HG03571 (cell line): ENCODE measurements at regions not wholly inside any gene's neighbourhood (a gene's known extent, or its start where the extent isn't known, plus 50 kb on each side); places are given as distances from the start of the nearest gene placed in this dataset.

ENCODE experiments used
- ATAC-seq: cut with Tn5 transposase; IDR thresholded peaks from one replicate; pipeline ENCODE4 v1.9.1; 2021; ENCODE audit not compliant: unreplicated experiment

DNA sequence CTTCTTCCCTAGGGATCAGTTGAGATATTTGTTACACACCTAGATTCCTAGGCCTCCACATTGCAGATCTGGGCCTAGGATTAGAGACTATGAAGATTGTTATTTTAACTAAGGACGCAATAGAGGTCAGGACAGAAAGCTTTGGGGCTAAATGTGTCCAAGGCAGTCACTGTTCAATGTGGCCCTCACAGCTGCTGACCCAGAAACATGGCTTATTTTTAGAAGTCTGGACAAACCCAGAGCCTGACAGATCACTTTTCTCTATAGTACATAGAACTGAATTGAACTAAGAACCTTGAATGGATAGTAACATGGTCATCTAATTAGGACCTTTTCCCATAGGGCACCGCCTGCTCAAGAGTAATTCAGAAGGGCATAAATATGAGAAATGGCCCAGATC is 146.6 kb upstream of the AUTS2 start:
- ATAC-seq = no peak

DNA sequence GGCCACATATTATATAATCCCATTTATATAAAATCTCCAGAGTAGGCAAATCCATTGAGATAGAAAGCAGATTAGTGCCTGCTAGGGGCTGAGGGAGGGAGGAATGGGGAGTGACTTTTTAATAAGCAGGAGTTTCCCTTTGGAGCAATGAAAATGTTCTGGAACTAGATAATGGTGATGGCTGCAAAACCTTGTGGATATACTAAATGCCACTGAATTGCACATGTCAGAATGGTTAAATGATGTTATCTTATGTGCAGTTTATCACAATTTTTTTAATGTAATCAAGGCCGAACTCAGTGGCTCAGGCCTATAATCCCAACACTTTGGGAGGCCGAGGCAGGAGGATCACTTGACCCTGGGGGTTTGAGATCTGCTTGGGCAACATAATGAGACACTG is 145.5 kb upstream of the AUTS2 start:
- no peak for ATAC-seq

DNA sequence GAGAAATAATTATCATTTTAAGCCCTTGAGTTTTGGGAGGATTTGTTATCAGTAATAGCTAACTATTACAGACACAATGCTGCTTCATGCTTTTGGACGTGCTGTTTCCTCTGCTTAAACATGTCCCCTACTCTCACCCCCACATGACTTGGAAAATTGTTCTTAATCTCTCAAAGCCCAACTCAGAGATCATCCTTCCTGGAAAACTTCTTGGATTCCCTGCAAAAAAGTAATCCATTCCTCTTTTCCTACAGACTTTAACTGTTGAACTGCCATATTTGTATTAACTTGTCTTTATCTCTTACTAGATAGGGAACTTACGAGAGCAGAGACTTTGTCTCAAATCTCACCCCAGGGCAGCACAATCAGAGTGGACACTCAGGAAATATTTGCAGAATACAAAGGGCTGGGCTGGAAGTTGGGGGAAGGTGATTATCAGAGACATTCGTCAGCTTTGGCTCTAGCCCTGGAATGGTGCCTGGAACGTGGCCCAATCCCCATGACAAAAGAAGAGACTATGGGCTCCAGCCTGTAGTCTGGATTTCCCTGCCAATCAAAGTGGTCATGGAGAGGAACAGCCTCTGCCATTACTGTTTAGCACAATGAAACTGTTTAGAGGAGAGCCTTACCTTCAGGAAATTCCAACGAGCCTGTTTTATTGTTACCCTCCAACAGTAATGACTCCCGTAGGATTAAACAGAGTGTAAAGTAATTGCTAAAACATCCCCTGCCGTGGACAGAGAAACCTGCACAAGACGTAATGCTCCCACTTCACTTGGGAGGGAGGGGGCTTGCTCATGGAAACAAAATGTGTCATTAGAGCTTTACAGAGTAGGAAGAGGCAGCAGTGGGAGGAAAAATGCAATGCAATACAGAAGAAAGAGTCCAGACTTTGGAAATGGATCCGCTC is 140.4 kb upstream of the AUTS2 start:
- ATAC-seq = no peak

DNA sequence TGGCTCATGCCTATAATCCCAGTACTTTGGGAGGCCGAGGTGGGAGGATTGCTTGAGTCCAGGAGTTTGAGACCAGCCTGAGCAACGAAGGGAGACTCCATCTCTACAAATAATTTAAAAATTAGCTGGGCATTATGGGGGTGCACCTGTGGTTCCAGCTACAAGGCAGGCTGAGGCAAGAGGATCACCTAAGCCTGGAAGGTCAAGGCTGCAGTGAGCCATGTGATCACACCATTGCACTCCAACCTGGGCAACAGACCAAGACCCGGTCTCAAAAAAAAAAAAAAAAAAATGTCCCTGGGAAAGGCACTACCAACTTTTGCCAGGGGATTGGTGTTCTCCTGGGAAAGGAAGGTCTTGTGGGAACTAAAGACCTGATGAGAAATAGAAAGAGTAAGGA is 134.2 kb upstream of the AUTS2 start:
- ATAC-seq = no peak

DNA sequence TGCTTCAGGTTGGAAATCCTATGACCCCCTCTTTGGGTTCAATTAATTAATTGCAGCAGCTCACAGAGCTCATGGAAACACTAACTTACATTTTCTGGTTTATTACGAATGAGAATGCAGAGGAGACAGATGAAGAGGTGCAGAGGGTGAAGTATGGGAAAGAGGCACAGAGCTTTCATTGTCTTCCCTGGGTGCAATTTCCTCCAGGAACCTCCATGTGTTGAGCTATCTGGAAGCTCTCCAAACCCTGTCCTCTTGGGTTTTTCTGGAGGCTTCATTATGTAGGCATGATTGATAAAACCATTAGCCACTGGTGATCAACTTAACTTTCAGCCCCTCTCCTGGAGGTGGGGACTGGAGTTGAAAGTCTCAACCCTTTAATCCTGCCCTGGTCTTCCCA is 133.0 kb upstream of the AUTS2 start:
- no peak for ATAC-seq

DNA sequence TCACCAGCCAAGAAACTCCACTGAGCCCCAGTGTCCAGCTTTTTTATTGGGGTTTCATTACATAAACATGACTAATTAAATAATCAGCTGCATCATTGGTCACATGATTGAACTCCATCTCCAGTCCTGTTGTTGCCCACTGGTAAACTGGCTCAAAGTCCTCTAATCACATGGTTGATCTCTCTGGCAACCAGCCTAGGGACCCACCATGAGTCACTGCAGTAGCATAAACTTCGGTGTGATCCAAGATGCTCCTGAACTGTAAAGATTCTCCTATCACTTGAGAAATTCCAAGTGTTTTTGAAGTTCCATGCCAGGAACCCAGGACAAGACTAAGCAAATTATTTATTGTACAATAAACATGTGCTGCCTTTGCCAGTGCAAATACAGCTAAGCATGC is 130.4 kb upstream of the AUTS2 start:
- no peak for ATAC-seq

DNA sequence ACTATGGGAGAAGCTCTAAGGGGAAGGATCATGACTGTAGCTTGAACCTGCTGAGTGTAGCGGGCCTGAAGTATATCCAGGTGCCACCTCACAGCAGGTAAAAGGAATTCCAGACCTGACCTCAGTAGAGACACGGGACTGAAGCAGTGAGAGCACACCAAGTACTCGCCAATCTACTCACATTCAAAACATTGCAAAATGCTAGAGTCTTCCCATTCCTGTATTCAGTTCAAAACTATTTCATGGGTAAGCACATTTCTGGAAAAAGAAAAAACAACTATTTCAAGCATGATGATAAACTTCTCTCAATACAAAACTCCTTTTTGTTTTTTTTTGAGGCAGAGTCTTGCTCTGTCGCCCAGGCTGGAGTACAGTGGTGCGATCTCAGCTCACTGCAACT is 121.9 kb upstream of the AUTS2 start:
- no peak for ATAC-seq

DNA sequence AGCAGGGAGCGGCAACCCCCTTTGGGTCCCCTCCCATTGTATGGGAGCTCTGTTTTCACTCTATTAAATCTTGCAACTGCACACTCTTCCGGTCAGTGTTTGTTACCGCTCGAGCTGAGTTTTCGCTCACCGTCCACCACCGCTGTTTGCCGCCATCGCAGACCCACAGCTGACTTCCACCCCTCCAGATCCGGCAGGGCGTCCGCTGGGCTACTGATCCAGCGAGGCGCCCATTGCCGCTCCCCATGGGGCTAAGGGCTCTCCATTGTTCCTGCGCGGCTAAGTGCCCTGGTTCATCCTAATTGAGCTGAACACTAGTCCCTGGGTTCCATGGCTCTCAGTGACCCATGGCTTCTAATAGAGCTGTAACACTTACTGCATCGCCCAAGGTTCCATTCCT is 115.6 kb upstream of the AUTS2 start:
- no peak for ATAC-seq

DNA sequence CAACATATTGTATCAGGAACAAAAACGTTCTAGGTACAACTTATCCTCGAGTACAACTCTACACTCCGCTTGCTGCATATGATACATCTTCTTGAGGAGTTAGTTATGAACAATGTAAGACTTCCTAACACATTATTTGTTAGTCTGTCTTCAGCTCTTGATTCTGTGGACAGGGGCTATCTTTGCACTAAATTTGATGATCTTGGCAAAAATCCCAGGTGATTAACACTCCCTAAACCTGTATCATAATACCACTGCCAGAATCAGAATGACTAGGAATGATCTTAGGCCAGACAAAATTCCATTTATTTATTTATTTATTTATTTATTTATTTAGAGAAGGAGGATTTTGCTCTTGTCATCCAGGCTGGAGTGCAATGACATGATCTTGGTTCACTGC is 108.7 kb upstream of the AUTS2 start:
- ATAC-seq = no peak

DNA sequence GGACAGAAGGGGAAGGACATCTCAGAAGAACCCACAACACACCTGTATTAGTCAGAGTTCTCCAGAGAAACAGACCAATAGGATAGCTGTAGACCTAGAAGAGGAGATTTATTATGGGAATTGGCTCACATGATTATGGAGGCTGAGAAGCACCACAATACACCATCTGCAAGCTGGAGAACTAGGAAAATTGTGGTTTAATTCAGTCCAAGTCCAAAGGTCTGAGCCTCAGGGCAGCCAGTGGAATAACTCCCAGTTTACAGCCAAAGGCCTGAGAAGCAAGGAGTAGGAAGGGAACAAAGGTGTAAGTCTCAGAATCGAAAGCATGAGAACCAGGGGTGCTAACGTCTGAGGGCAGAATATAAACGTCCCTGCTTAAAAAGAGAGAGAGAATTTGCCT is 99.6 kb upstream of the AUTS2 start:
- ATAC-seq = no peak

DNA sequence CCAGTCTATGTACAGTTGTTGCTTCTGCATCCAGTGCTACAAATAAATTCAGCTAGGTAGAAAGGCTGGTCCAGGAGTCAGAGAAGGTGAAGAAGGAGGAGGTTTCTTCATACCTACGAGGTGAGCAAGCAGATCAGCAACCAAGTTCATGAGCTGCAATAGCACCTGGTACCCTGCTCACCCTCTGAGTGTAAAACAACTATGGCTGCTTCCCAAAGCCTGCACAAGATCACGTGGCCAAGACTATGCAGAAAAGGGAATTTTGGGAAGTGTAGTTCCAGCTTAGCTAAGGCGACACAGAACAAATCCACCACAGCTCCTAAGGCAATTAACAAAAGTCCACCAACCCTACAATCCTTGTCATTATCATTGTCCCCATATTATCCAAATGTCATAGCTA is 95.9 kb upstream of the AUTS2 start:
- ATAC-seq = no peak

DNA sequence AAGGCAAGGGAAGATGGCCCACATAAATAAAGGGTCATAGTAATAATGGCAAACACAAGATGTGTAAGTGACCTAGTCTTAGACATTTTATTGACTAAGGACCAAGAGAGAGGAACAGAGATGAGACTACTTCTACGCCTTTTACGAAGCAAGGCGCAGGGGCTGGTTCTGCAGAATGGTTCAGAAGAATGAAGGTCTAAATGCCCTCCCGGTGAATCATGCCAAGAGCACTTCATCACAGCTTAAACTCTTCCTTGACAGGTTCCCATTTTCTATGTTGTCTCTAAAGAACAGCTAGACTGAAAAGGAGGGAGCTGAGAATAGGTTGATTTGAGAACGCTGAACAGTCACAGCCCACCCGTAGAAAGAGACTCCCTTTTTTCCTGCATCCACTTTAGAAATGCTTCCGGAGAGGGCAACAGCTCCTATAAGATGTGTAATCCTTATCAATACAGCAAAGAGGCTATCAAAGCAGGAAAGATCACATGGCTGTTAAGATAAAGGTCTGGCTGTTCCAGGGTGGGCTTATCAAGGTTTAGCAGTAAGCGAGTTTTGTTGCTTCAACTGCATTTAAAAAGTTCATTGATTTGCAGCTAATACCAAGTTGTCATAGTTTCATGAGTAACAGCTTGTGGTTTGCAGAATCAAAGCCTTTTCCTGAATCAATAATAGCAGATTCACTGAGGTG is 93.4 kb upstream of the AUTS2 start:
- no peak for ATAC-seq

DNA sequence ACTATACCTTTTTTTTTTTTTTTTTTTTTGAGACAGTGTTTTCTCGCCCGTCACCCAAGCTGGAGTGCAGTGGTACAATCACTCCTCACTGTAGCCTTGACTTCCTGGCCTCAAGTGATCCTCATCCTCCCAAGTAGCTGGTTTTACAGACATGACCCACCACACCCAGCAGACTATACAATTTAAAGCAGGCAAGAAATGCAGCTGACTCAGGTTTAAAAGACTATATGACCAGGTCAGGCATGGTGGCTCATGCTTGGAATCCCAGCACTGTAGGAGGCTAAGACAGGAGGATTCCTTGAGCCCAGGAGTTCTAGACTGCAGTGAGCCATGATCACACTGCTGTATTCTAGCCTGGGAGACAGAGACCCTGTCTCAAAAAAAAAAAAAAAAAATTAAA is 89.5 kb upstream of the AUTS2 start:
- no peak for ATAC-seq

DNA sequence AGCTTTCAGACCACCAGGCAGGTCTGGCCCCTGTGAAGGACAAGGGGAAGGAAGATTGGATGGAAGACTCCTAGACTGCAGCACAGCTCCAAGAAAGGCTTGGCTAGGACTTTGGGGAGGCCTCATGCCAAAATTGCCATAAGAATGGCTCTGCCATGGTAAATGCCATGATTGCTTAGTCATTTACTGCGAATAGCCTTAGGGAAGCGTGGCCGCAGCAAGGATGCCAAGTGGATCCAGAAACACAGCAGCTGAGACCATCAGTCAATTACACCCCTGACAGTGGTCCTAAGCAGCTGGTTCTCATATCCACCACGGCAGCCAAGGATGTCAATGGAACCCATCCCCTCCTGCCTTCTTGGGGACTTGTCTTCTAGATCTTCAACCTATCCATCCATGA is 88.2 kb upstream of the AUTS2 start:
- no peak for ATAC-seq

DNA sequence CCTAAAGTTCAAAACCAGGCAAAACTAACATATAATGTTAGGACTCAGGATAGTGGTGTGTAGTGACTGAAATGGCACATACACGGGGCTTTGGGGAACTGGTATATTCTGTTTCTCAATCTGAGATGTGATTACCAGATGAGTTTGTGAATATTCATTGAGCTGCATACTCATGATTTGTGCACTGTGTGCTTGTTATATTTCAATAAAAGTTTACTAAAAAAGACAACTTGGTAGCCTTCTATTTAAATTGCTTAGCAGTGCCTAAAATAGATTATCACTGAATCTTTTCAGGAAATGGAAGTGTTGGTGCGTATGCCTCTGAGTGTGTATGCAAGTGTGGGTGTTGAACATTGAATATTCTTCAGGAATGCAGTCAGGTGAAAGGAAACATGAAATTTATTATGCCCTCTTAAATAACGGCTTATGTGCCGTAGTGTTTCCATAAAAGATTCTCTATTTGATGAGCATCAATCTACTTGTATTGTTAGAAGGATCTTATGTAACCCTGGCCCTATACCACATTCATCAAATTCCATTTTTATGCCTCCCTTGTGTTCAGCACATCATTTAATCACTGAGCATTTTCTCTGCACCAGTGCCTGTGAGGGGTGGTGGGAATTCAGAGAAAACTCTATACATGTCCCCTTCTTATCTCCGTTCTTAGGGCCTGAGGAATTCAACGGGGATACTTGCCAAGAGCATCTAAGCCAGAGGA is 82.6 kb upstream of the AUTS2 start:
- ATAC-seq = no peak

DNA sequence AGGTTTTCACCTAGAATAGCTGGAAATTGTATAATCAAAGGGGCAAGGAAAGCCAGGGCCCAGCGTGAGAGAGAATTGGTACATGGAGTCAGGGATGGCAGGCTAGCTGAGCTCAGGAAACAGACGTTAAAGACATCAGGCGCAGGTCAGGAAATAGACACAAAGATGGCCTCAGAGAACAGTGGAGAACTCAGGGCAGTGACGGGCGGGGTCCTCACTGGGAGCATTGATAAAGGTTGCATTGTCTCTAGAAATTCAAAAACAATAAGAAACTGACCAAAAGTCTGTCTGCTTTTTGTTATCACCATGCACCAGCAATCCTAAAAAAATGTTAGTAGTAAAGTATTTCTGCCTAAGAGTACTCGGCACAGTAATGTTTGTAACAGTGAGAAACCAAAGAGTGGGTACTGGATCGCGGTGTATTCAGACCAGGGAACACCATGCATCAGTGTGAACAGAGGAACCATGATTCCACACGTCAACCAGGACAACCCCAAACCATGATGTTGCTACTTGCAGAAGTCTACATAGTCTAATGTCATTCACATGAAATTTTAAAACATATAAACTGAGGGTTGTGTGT is 81.9 kb upstream of the AUTS2 start:
- ATAC-seq = no peak

DNA sequence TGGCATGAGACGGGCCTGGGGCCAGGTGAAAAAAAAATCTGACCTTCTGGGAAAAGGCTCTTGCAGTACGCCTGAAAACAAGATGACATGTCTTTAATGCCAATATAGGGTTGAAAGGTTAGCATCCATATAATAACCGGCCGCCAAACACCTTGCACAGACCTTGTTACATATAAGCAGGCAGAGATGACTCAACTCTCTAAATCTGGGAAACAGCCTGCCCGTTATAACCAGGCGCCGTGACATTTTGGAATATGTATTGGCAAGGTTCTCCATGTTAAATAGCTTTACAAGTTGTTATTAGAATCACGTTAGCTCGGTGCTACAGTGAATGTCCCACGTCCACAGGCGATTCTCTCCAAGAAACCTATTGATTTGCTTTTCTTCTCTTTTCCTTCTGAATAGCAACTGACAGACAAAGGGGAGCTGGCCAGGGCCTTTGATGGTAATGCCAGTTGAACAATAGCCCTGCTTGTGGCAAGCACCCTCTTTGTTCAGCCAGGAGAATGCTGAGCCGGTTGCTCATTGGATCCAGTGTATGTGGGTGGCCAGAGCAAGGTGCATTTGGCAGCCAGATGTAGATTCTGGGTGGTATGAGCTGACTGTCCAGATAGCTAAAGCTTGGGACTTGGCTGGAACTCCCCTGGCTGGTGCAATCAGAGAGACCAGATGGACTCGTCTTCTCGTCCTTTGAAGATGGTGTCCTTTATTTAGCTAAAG is 80.1 kb upstream of the AUTS2 start:
- ATAC-seq = no peak

DNA sequence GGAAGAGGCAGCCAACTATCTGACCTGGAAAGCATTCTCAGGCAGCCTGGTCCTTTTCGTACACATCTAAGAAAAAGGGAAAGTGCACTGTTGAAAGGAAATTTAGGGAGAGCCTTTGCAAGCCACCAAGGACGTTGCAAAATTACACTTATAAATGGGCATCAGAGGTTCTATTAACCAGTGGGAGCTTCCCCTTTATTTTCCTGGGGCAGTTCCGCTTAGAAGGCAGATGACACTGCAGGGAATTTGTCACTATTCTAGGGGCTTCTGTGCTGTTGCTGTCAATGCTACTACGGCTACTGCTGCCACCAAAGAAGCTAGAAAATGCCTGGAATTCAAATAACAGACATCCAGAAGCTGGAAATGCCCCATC is 79.6 kb upstream of the AUTS2 start:
- ATAC-seq = no peak

DNA sequence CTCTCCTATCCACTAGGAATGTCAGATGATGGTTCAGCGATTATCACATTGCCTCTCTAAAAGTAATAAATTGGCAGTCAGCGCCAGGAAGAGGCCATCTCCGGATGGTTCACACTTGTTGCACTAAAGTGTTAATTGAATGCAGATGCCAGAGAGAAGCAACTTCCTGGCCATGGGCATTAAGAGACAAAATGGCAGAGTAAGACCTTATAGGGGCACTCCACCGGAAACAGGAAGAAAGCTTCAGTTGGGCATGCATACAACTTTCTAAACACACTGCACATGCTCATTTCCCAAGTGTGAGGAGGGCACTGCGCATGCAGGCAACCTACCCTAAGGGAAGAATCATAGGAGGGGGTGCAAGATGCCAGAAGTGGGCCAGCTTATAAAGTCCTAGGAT is 71.7 kb upstream of the AUTS2 start:
- ATAC-seq = no peak

DNA sequence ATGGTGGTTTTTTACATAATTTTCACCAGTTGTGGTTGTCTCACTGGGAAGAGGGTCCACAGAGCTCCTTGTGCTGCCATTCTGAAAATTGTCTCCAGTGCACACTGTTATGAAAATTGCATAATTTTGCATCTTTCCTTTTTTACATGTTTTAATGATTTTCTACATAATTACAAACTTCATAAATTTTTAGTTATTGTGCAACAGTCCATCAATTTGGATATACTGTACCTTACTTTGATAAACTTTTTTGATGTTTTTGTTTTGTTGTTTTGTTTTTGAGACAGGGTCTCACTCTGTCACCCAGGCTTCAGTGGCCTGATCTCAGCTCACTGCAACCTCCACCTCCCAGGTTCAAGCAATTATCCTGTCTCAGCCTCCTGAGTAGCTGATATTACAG is 70.6 kb upstream of the AUTS2 start:
- ATAC-seq = no peak

DNA sequence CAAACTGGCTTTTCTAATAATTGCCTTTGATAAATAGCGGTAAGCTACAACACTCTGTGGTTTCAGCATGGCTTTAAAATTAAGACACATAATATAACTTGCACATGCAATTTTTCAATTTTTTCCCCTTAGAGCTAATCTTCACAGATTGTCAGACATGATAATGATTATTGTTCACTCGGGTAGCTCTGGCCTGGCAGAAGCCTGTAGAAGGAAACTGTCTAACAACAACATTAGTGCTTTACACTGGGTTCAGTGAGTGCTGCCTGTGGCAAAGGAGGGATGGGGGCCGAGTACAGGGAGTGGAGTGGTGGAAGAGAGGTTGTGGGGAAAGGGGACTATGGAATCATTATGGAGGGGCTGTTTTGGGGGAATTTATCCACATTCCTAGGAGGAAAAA is 67.2 kb upstream of the AUTS2 start:
- no peak for ATAC-seq
